Fibroblast of pulmonary artery (primary cell): ENCODE measurements at regions not wholly inside any gene's neighbourhood (a gene's known extent, or its start where the extent isn't known, plus 50 kb on each side); places are given as distances from the start of the nearest gene placed in this dataset.

Experiments
- DNase-seq: peaks from one replicate; pipeline ENCODE4 v3.0.0-alpha.2; 2010; ENCODE audit warnings: low read depth
- H3K4me3 ChIP-seq: replicated peaks from 2 replicates; pipeline ENCODE4 v1.5.1; 2011; ENCODE audit warnings: low read depth, mild to moderate bottlenecking, control low read depth, low read length, moderate library complexity
- TF ChIP-seq, protein P1 (sequence below): IDR thresholded peaks from 2 replicates; pipeline ENCODE4 v1.5.1; 2011; ENCODE audit warnings: mild to moderate bottlenecking, control low read depth, low read length, inconsistent platforms; ENCODE audit errors: missing control alignments

DNA sequence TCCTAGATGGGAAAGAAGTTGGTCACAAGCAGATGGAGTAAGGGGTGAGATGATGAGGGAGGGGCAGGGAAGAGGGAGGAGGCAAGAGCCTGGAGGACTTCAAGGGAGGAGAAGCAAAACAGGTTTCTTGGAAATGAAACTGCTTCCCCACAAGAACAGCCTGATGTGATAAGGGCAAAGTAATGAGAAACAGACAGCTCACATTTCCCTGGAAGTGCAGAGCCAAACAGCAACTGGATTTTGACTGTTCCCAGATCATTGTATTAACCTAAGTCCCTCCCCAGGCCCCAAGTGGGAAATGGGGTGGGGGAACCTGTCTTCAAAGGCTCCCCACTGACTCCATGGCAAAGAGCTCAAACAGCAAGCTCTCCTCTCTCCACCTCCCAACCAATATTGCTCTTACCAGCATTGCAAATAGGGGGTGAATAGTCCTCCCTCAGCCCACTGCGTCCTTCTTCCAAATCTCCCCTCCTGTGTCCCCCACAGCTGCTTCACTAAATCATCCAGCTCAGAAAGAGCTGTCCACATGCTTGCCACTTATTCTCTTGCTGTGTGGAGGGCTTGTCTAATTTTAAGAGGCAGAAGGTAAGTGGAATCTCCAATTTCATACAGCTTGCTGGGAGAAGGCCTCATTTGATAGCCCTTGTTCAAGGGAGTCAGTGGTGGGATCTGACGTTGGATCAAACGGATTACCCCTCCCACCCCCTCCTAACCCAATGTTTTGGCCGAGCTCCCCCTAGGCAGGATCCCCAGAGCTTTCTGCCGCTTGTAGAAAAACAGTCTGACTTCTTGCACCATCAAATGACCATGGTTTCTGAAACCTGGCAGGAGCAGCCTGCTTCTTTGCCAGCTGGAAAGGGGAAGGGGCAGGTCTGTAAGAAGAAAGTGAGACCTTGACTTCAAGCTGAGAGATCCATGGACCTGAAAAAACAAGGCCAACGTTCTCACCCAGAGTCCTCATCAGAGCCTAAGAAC is 56.3 kb upstream of the SMIM36 start:
- no peak for DNase-seq
- no peak overlapping the region for H3K4me3 ChIP-seq
- TF ChIP-seq, protein P1, sequence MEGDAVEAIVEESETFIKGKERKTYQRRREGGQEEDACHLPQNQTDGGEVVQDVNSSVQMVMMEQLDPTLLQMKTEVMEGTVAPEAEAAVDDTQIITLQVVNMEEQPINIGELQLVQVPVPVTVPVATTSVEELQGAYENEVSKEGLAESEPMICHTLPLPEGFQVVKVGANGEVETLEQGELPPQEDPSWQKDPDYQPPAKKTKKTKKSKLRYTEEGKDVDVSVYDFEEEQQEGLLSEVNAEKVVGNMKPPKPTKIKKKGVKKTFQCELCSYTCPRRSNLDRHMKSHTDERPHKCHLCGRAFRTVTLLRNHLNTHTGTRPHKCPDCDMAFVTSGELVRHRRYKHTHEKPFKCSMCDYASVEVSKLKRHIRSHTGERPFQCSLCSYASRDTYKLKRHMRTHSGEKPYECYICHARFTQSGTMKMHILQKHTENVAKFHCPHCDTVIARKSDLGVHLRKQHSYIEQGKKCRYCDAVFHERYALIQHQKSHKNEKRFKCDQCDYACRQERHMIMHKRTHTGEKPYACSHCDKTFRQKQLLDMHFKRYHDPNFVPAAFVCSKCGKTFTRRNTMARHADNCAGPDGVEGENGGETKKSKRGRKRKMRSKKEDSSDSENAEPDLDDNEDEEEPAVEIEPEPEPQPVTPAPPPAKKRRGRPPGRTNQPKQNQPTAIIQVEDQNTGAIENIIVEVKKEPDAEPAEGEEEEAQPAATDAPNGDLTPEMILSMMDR = no peak

DNA sequence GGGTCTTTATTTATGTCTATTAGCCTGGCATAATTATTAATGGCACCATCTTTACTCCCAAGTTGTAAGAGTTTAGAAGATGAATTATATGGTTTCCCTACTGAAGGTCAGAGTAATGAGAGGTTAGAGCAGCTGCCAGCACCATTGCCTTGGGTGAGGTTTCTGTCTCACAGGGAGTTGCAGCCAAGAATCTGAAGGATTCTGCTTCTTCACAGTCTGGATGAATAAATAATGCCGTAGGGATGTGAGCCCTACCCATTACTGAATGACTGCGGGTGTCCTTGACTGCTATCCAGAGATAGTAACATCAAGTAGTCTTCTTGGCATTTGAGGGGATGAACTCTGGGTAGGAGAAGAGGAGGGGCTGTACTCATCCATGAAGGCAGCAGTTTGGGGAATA is 52.8 kb upstream of the SMIM36 start:
- no peak for DNase-seq
- no peak overlapping the region for H3K4me3 ChIP-seq
- TF ChIP-seq, protein P1 = no peak

DNA sequence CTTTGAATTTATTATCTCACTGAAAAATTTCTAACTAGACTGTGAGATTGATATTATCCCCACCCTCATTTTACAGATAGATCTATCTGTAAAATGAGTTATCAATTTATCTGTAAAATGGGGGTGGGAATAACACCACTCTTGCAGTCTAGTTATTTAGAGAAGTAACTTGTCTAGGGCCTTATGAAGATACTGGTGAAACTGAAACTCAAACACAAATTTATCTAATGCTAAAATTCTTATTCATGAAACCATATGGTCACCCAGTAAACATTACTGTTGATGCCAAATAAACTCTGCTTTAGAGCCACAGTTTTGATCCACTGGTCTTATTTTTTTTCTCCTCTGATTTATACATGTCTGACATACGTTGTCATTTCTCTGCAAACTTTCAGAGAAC is 52.1 kb upstream of the SMIM36 start:
- no peak overlapping the region for H3K4me3 ChIP-seq
- TF ChIP-seq, protein P1 = no peak
- DNase-seq = no peak

DNA sequence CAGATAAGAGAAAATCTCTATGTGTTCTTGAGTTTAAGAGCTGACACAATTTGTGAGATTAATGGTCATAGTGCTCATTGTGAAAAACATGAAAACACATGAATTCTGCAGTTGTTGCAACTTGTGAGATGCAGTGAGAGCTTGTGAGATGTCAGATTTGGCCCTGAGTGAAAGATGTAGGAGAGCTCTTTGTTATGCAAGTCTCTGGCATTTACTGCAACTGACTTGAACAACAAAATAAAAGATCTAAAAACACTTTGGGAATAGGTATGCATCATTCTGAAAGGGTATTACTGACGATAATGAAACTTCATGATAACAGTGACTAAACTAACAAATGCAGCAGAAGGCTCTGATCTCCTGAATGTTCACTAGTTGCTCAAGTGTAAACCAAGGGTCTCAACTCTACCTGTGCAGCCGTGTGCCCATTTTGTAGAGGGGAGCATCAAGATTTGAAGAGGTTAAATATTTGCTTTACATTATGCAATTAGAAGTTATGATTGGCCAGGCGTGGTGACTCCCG is 50.8 kb upstream of the SMIM36 start:
- DNase-seq = no peak
- TF ChIP-seq, protein P1 = no peak

DNA sequence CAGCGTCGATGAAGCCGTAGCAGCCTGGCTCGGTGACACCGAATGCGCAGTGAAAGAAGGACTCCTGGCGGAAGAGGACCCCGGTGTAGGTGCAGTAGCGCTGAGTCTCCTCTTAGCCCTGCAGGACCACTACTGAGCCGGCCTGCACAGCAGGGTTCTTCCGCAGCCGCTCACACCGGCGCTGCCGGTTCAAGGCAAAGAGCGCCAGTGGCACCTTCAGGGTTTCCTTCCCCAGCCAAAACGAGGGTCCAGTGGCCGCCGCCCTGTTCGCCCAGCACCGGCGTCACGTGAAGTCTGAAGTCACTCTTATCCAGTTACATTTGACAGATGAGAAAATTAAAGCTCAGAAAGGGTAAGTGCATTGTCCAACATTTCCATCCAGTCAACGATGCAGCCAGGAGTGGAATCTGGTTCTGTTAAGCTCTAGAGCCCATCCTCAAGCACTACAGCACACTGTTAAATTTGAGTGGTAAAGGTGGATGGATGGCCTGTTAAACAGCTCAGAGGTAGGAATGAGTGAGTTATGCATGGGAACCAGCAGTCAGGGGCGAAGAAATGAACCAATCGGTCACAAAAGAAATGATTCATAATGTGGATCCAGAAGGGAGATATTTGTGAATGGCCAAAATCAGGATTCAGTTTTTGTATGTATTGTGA is 50.2 kb upstream of the SMIM36 start:
- H3K4me3 ChIP-seq = no peak overlapping the region
- no peak for DNase-seq
- TF ChIP-seq, protein P1 = no peak

More for the DNA sequence above, 50.8 kb upstream of the SMIM36 start:
- no peak overlapping the region for H3K4me3 ChIP-seq
